MG63 (cell line): ENCODE measurements at regions not wholly inside any gene's neighbourhood (a gene's known extent, or its start where the extent isn't known, plus 50 kb on each side); places are given as distances from the start of the nearest gene placed in this dataset.

ENCODE experiments used
- DNase-seq: peaks from one replicate; pipeline ENCODE4 v3.0.0-alpha.2; 2020
- H3K27me3 ChIP-seq: fragments of 250-450 bp; sonication (Bioruptor Pico); 2 replicates; pipeline ENCODE4 v1.5.1; 2020; ENCODE audit warnings: mild to moderate bottlenecking, moderate library complexity
- H3K36me3 ChIP-seq: fragments of 250-450 bp; sonication (Bioruptor Pico); 2 replicates; pipeline ENCODE4 v1.5.1; 2020; ENCODE audit warnings: mild to moderate bottlenecking, moderate library complexity
- H3K4me3 ChIP-seq: fragments of 250-450 bp; sonication (Bioruptor Pico); 2 replicates; pipeline ENCODE4 v1.5.1; 2020; ENCODE audit warnings: mild to moderate bottlenecking, moderate library complexity
- H3K9me3 ChIP-seq: fragments of 250-450 bp; sonication (Bioruptor Pico); 2 replicates; pipeline ENCODE4 v1.5.1; 2020; ENCODE audit warnings: mild to moderate bottlenecking, moderate library complexity

- no peaks in the 10 kb centered on the region for H3K36me3 ChIP-seq
- 0 out of 2 replicates have a peak, but pooled peaks cover 2% of the 10 kb centered on the region for H3K9me3 ChIP-seq
- no peaks in the 10 kb centered on the region for H3K27me3 ChIP-seq
- H3K4me3 ChIP-seq: no peak overlapping the region
- peak; percentile 3 for DNase-seq
These were observed 49.8 kb downstream of the PLCE1 start for GRCh38 chr10:94043431-94043990.

- peak; percentile 3 for DNase-seq
- 0 out of 2 replicates have a peak, but pooled peaks cover 2% of the 10 kb centered on the region for H3K9me3 ChIP-seq
- H3K4me3 ChIP-seq: no peak overlapping the region
- H3K36me3 ChIP-seq: no peaks in the 10 kb centered on the region
- H3K27me3 ChIP-seq: no peaks in the 10 kb centered on the region
These were observed 52.4 kb downstream of the PLCE1 start for GRCh38 chr10:94046098-94046497.

GRCh38 chr10:94047293-94047692 is 53.6 kb downstream of the PLCE1 start:
- no peak for DNase-seq
- H3K9me3 ChIP-seq: 0 out of 2 replicates have a peak, but pooled peaks cover 2% of the 10 kb centered on the region
- no peaks in the 10 kb centered on the region for H3K27me3 ChIP-seq
- H3K4me3 ChIP-seq: no peak overlapping the region
- H3K36me3 ChIP-seq: no peaks in the 10 kb centered on the region

GRCh38 chr10:94049911-94050310 is 56.2 kb downstream of the PLCE1 start:
- no peak for DNase-seq
- Histone ChIP-seq H3K9me3 (no peaks in the 10 kb centered on the region), H3K36me3 (no peaks in the 10 kb centered on the region), H3K27me3 (no peaks in the 10 kb centered on the region), H3K4me3 (no peak overlapping the region)

- no peaks in the 10 kb centered on the region for H3K9me3 ChIP-seq
- no peak for DNase-seq
- H3K36me3 ChIP-seq: no peaks in the 10 kb centered on the region
- no peak overlapping the region for H3K4me3 ChIP-seq
- H3K27me3 ChIP-seq: no peaks in the 10 kb centered on the region
These were observed 58.5 kb downstream of the PLCE1 start for GRCh38 chr10:94052281-94052680.

- peak; percentile 69 for DNase-seq
- Histone ChIP-seq H3K36me3 (no peaks in the 10 kb centered on the region), H3K4me3 (no peak overlapping the region), H3K27me3 (no peaks in the 10 kb centered on the region), H3K9me3 (no peaks in the 10 kb centered on the region)
These were observed 59.4 kb downstream of the PLCE1 start for GRCh38 chr10:94052866-94053791.

GRCh38 chr10:94059178-94059883 is 65.6 kb downstream of the PLCE1 start:
- DNase-seq: no peak

GRCh38 chr10:94061026-94061425 is 67.3 kb downstream of the PLCE1 start:
- H3K9me3 ChIP-seq: no peaks in the 10 kb centered on the region

More at GRCh38 chr10:94059178-94059883, 65.6 kb downstream of the PLCE1 start:
- H3K27me3 ChIP-seq: no peaks in the 10 kb centered on the region
- H3K4me3 ChIP-seq: no peak overlapping the region
- H3K9me3 ChIP-seq: no peaks in the 10 kb centered on the region
- H3K36me3 ChIP-seq: no peaks in the 10 kb centered on the region

GRCh38 chr10:94062611-94063010 is 68.9 kb downstream of the PLCE1 start:
- Histone ChIP-seq H3K27me3 (no peaks in the 10 kb centered on the region), H3K4me3 (no peak overlapping the region), H3K36me3 (no peaks in the 10 kb centered on the region), H3K9me3 (no peaks in the 10 kb centered on the region)
- no peak for DNase-seq

More at GRCh38 chr10:94061026-94061425, 67.3 kb downstream of the PLCE1 start:
- Histone ChIP-seq H3K27me3 (no peaks in the 10 kb centered on the region), H3K36me3 (no peaks in the 10 kb centered on the region), H3K4me3 (no peak overlapping the region)
- no peak for DNase-seq

GRCh38 chr10:94065362-94065761 is 71.6 kb downstream of the PLCE1 start:
- Histone ChIP-seq H3K27me3 (no peaks in the 10 kb centered on the region), H3K36me3 (no peaks in the 10 kb centered on the region), H3K9me3 (no peaks in the 10 kb centered on the region), H3K4me3 (no peak overlapping the region)
- no peak for DNase-seq

GRCh38 chr10:94065787-94066186 is 72.1 kb downstream of the PLCE1 start:
- DNase-seq: no peak
- H3K36me3 ChIP-seq: no peaks in the 10 kb centered on the region
- H3K4me3 ChIP-seq: no peak overlapping the region
- H3K9me3 ChIP-seq: no peaks in the 10 kb centered on the region
- H3K27me3 ChIP-seq: no peaks in the 10 kb centered on the region

GRCh38 chr10:94066411-94066810 is 72.7 kb downstream of the PLCE1 start:
- H3K4me3 ChIP-seq: no peak overlapping the region
- peak; percentile 9 for DNase-seq
- H3K36me3 ChIP-seq: no peaks in the 10 kb centered on the region
- H3K9me3 ChIP-seq: no peaks in the 10 kb centered on the region
- no peaks in the 10 kb centered on the region for H3K27me3 ChIP-seq

GRCh38 chr10:94069884-94070283 is 76.2 kb downstream of the PLCE1 start:
- Histone ChIP-seq H3K4me3 (no peak overlapping the region), H3K27me3 (no peaks in the 10 kb centered on the region)
- DNase-seq: peak; percentile 7

GRCh38 chr10:94074462-94074861 is 80.7 kb downstream of the PLCE1 start:
- no peaks in the 10 kb centered on the region; the same call in 1 of the 2 replicates for H3K36me3 ChIP-seq
- no peaks in the 10 kb centered on the region for H3K27me3 ChIP-seq
- H3K4me3 ChIP-seq: no peak overlapping the region
- DNase-seq: no peak
- peaks cover 2% of the 10 kb centered on the region; the same call in 1 of the 2 replicates for H3K9me3 ChIP-seq

More at GRCh38 chr10:94069884-94070283, 76.2 kb downstream of the PLCE1 start:
- H3K36me3 ChIP-seq: no peaks in the 10 kb centered on the region; the same call in 1 of the 2 replicates
- H3K9me3 ChIP-seq: peaks cover 2% of the 10 kb centered on the region; the same call in 1 of the 2 replicates

GRCh38 chr10:94075506-94075905 is 81.8 kb downstream of the PLCE1 start:
- no peak overlapping the region for H3K4me3 ChIP-seq
- DNase-seq: no peak
- no peaks in the 10 kb centered on the region for H3K27me3 ChIP-seq
- peaks cover 2% of the 10 kb centered on the region for H3K9me3 ChIP-seq
- no peaks in the 10 kb centered on the region; the same call in 1 of the 2 replicates for H3K36me3 ChIP-seq

GRCh38 chr10:94076325-94076841 is 82.7 kb downstream of the PLCE1 start:
- Histone ChIP-seq H3K4me3 (no peak overlapping the region), H3K27me3 (no peaks in the 10 kb centered on the region), H3K36me3 (no peaks in the 10 kb centered on the region; the same call in 1 of the 2 replicates), H3K9me3 (peaks cover 6% of the 10 kb centered on the region)
- peak; percentile 11 for DNase-seq

- DNase-seq: no peak
- no peaks in the 10 kb centered on the region; the same call in 1 of the 2 replicates for H3K36me3 ChIP-seq
- no peaks in the 10 kb centered on the region for H3K27me3 ChIP-seq
- H3K9me3 ChIP-seq: peaks cover 7% of the 10 kb centered on the region
- no peak overlapping the region for H3K4me3 ChIP-seq
These were observed 83.3 kb downstream of the PLCE1 start for GRCh38 chr10:94077042-94077441.
